H1 (cell line): ENCODE measurements at regions not wholly inside any gene's neighbourhood (a gene's known extent, or its start where the extent isn't known, plus 50 kb on each side); places are given as distances from the start of the nearest gene placed in this dataset.

ENCODE experiments used
- RNF2 ChIP-seq: fragments of 200-900, 300-1000 bp; sonication (generic); IDR thresholded peaks from 2 replicates; pipeline ENCODE4 v1.7.1; 2016; ENCODE audit warnings: borderline replicate concordance, low read depth, mild to moderate bottlenecking, antibody characterized with exemption, low read length; ENCODE audit not compliant: poor library complexity, severe bottlenecking; ENCODE audit errors: missing control alignments

DNA sequence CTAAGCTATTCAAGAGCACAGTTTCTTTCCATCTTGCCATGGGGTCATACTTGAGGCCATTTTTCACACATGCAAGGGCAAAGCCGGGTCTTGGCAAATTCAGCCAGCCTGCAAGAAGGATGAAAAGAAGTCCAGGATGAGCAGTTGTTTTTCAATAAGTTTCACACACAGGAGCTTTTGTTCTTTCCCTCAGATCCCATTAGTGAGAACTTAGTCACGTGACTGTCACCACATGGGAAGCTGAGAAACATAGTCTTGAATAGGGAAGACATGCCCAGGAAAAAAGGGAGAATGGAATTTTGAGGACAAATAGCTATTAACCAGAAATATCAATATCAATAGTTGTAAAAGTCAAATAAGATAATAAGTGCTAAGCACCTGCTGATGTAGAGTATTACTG lies 137.7 kb downstream of the AHR start (continued):
- TF ChIP-seq RNF2, result no peak
